NCI-H2107 treated with DMSO at 0.1 percent for 48 hours (cell line): ENCODE measurements at regions not wholly inside any gene's neighbourhood (a gene's known extent, or its start where the extent isn't known, plus 50 kb on each side); places are given as distances from the start of the nearest gene placed in this dataset.
A peak's percentile ranks its signal among the peaks of the same experiment; 100 is the strongest.
"Not testable (repeated sequence)": the region's sequence is repeated elsewhere in the genome, so short reads cannot be mapped to it uniquely, and the experiment has no call there.

Experiments used
- DNase-seq: peaks from one replicate; lab custom pipeline; 2025; ENCODE audit not compliant: unreplicated experiment; lab: John Stamatoyannopoulos, UW

DNA sequence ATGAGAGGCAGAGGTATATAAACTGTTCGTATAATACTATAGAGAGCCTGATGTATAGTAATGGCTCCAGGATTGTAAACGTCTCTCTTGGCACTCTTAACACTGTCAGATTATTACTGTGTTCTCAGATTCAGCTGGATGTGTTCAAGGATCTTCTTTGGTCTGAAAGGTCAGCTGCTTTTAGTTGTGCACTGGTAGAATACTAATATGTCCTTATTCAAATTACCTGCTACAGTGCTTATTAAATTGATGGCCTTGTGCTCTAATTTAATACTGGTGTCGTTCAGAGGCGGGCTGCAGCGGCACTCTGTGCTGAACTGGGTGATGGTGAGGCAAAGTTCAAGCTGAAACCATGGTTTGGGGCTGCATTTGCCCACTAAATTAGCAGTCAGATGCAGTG, 216.7 kb upstream of the ARRDC3 start:
- no peak for DNase-seq

DNA sequence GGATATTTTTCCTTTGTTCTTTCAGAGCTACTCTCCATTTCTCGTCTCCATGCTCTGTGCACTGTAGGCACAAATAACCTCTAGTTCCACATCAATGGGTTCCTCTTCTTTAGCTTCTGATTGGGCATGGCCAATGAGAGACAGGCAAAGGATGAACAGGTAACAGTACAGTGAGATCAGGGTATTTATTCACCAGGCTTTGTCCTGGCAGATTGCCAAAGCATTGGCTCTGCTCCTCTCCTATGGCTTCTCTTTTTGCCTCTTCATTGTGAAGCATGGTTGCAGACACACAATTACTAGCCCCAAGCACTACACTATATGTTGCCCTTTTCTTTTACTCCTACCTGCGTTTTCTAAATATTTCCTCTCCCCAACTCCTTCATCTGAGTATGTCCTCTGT, 215.1 kb upstream of the ARRDC3 start:
- DNase-seq, result no peak

DNA sequence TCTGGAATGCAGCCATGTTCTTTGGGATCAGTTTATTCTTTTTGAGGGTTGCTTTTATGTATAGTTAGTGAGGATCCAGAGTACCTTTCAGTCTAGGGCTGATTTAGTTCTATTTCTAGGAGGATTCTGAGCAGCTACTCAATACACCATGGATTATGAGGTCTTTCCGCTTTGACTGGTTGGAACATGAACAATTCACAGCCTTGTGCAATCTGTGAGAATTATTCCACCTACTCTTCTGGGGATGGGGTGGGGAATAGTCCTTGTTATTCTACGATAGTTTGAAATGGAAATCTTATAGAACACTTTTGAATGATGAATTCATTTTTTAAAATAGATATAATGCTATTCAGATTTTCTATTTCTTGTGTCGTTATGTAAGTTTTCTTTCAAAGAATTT, 212.3 kb upstream of the ARRDC3 start:
- no peak for DNase-seq

DNA sequence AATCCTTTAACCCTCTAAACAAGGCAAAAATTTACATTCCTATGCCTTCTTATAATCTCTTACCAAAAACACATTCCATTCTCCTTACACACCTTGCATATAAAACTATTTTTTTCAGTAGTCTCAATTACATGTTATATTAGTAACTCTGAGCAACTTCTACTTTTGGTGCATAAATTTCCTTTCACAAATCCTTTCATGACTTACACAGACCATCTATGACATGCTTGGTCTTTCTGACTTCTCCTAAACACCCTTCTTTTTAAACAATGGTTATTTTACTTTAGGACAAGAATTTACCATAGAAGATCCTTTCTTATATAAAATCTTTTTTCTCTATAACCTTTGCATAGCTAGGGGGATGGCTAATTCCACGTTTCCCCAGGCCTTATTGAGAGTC, 208.0 kb upstream of the ARRDC3 start:
- DNase-seq, result no peak

DNA sequence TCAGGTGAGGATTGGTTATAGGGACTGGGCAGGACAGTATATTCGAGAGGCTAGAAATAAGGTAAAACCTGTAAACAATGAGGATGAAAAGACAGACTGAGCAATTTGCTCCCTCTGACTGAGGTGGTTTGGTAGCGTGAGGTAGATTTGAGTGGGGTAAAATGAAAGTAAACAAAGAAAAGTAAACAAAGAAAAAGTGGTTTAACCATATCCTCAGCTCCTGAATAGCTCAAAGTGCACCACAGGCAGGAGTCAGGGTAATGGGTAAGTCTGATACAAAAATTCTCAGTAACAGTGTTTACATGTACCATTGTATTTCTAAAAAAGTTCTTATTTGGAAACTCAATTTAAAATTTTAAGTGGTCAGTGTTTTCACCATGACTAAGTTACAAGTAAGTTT, 203.1 kb upstream of the ARRDC3 start:
- DNase-seq, result no peak

DNA sequence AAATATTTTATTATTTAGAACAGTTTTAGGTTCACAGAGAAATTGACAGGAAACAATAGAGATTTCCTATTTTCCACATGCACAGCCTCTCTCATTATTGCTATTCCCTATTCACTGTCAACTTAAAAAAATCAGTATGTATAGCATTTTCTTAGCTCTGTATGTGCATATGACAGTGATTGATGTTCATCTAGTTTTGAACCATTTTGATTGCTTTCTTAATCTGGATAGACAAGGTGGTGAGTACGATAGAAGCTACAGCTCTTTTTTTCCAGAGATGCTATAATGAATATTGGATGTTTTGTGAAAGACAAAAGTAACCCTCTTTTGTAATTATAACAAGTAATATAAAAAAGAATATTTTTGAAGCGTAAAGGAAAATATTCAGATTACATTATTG, 201.2 kb upstream of the ARRDC3 start:
- DNase-seq, result no peak

DNA sequence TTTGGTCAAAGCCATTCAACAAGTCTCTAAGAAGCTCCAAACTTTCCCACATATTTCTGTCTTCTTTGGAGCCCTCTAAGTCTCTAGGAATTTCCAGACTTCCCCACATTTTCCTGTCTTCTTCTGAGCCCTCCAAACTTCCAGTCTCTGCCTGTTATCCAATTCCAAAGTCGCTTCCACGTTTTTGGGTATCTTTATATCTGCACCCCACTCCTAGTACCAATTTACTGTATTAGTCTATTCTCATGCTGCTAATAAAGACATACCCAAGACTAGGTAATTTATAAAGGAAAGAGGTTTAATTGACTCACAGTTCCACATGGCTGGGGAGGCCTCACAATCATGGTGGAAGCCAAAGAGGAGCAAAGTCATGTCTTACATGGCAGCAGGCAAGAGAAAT, 182.9 kb upstream of the ARRDC3 start:
- DNase-seq, result not testable (repeated sequence)

DNA sequence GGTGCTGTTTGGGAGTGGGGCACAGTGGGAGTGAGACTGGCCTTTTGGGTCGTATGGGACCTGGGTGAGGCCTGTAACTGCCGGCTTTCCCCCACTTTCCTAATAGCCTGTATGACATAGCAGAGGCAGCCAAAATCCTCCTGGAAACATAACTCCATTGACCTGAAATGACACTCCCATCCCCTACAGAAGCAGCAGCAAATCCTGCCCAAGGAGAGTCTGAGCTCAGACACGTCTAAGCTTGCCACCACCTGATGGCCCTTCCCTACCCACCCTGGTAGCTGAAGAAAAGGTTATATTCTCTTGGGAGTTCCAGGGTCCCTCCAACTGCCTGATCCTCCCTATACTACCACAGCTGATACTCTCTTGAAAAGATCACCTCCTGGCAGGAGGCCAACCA, 179.8 kb upstream of the ARRDC3 start:
- no peak for DNase-seq

DNA sequence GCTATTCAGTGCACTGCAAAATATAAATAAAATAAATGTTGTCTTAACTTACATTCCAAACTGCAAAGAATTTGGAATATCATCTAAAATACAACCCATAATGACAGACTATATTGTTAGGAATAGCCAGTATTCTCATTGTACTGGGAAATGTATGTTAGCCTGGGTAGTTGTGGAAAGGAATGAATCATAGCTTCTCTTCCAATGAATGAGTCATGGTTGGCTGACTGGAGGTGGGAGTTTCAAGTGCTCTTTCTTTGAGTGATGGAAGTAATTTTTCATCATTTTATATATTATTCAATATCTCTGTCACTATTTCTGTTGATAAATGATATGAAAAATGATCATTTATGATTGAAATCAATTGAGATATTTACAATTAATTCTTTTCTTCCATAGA, 158.6 kb upstream of the ARRDC3 start:
- no peak for DNase-seq

DNA sequence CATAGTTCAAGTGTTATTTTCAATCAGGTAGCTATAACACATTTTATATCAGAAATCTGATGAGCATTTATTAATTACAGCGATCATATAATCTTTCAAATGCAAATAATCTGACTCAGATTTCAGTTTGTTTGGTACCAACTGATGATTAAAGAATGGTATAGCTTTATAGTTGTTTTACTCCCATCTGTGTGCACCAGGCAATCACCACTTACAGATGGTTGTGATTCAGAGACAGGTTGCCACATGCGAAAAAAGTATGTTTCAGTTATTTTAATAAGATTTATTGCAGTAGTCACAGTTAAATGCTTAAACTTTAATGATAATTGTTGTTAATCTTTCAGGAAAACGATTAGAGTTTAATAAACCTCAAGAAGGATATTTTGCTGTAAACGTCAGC, 155.1 kb upstream of the ARRDC3 start:
- no peak for DNase-seq

DNA sequence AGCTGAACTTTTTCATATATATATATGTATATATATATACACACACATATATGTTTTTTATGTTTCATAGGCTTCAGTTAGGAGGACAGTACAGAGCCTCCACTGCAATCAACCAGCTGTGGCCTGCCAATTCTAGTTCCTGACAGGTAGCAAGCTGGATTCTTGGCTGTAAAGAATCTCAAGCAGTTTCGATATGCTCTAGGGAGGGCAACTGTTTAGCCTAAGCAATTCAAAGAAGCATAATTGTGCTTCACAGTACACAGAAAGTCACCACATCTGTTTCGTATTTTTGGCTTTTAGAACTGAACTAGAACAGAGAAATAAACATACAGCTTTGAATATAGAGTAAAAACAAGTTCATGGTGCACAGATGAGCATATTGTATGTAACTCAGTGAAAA, 152.4 kb upstream of the ARRDC3 start:
- DNase-seq, result no peak

DNA sequence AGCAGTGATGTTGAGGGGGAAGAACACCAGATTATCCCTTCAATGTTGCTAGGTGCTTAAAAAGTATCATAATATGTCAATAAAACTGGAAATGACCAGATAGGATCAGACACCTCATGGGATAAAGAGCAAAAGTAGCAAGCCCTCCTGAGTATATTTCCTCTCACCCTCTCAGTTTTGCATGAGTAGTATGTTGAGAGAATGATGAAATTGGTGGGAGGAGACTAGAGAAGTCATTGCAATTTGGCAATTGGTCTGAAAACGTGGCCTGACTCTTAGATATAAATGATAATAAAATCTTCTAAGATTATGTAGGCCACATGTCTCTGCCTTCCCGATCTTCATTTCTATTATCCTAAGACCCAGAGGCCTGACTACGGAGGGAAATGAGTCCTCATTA, 151.2 kb upstream of the ARRDC3 start:
- no peak for DNase-seq

DNA sequence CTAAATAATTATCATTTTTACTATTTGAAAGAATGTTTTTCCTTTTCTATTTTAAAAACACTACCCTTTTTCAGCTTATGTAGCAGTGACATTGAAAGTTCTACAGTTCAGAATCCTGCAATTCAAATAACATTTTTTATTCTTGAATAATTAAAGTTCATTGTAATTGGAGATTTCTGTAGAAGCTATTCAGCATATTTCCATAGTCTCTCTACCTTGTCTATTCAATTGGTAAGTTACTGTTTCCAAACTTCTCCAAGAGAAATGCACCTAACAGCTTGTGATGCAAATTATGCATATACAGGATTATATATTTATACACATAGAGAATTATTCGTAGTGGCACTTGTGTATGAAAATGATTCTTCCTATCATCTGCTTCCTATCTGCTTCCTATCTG, 149.7 kb upstream of the ARRDC3 start:
- DNase-seq, result no peak

DNA sequence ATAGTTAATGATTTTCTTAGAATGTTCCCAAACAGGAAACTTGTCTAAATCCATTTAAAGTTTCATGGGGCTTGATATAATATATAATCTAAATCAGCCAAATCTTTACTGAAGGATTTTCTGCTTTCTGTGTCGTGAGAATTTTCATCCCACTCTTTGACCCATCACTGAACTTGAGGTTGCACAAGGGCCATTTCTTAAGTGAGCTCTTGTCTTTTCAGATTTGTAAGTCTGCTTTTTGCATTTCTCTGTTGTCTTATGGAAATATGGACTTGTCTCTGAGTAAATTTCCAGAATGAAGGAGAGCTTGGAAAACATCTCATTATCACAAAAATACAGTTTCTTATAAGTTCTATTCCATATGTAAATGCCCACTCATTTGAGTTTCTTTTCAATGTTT, 149.2 kb upstream of the ARRDC3 start:
- DNase-seq, result no peak

DNA sequence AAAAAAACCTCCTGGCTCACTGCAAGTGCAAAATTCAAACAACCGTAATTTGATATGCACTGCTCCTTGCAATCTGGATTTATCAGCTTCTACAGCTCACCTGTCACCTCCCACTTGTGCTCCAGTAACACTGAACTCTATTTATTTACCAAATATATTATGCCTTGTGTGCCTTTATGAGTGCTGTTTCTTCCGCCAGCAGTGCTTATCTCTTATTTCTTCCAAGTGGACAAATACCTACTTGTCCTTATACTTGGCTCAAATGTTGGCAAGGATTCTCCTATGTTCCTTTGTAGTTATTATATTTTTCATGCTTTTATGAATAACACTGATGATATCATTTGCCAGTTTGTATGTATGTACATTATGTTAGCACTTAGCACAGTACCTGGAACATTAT, 145.7 kb upstream of the ARRDC3 start:
- peak; percentile 64 for DNase-seq

DNA sequence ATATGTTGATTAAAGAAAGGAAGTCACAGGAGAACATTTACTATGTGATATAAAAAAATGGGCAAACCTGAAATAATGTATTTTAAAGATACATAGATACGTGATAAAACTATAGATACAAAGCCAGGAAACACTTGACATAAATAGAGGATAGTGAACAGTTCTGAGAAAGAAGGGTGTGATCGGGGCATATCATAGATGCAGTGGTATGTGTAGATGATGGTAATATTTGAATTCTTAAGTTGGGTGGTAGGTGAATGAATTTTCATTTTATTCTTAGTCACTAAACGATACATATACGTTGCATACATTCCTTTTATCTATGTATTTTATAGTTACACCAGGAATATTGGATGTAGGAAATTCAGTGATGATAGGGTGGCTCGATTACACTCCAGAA, 138.7 kb upstream of the ARRDC3 start:
- DNase-seq, result no peak

DNA sequence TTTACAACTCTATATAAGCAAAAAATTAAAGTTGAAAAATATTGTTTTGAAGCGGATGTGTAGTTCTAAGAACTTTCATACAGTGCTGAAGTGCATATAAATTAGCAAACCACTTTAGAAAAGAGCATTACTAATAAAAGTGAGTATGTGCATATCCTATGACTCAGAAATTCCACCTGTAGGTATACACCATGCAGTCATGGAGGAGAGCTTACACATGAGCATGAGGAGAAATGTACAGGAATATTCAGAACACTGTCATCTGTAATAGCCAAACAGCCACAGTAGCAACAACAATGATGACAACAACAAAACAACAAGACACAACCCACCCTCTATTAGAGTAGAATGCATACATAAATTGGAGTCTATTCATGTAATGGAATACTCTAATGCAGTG, 138.2 kb upstream of the ARRDC3 start:
- DNase-seq, result no peak

DNA sequence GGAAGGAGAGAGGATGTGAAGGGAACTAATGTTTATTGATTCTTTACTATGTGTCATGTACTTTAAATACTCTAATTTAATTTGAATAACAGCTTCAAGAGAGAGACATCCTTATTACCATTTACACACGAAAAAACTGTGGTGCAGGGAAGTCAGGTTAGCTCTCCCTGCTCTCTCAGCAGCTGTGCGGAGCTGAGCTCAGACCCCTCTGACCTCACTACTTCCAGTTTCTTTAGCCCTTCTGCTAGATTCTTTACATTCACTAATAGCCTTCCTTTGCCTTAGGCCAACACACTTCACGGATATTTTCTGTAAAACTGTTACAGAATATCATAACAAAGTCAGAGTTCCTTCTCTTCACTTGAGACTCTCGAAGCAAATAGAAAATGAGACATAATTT, 131.3 kb upstream of the ARRDC3 start:
- no peak for DNase-seq

DNA sequence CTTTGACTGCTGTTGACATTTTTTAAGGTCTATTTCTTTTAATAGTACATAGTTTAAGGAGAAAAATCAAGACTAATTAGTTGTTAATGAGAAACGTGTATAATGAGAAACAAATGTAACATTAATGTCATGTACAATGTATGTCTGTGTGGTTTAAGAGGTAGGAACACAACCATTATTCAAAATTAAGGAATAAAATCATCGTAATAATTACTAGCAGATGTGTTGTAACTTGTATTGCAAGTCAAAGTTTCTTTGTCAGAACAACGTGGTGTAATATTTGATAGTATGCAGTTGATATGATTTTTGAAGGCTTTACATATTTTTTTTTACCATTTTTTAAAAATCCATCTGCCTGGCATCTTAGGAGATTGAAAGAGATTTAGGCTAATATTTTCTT, 120.2 kb upstream of the ARRDC3 start:
- no peak for DNase-seq

DNA sequence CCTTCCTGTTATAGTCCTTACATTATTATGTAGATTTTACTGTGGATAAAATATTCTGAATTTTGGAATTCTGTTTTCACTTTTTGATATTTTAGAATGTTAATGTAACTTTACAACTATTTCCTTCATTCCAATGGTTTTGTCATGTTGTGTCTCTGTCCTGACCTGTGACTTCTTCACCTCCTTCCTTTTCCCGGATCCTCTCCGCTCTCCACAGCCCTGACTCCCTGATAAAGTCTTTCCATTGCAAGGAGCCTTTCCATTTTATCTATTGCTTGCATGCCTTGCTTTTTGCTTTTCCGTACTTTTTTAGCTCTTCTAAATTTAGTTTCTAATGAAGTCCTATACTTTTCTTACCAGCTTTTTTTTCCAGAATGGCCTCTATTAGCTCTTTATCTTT, 117.6 kb upstream of the ARRDC3 start:
- no peak for DNase-seq

DNA sequence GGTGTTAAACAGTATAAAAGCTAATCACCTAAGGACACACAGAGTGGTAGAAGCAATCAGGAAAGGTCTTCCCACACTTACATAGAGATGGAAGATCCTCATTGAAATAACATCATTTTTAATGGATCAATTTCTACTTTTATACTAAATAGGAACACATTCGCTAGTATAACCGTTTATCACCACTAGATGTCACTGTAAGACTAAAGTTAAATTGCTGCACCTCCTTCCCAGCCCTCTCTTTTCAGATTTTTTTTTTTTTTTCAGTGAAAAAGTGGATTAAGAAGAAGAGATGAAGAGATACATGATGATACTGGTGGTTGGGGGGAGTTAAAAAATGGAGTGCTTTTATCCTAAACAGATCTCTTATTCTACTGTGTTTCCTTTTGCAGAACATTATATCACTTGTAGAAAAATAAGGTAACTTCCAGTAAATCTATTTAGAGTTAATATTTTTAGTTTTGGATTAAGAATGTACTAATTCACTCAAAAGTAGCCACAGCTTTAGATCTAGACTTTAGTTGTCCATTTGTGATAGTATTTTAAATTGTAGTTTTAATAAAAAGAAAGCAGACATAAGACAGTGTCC, 116.9 kb upstream of the ARRDC3 start:
- DNase-seq, result peak; percentile 29

DNA sequence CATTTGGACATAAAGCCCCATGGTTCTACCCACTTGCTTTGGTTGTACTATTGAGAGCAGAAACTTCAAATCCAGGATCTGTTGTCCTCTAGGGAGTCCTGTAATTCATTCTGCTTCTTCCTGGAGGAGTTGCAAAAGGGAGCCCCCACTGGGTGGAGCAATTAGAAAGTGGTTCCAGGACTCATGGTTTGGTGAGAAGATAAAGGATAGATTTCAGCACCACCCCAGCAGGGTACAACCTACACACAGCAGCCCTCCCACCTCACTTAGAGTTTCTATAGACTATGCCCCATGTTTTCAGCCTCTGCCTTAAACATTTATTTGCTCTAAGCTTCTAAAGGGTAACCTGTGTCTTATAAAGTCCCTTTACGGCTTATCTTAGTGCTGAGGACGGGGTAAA, 112.6 kb upstream of the ARRDC3 start:
- DNase-seq, result no peak

DNA sequence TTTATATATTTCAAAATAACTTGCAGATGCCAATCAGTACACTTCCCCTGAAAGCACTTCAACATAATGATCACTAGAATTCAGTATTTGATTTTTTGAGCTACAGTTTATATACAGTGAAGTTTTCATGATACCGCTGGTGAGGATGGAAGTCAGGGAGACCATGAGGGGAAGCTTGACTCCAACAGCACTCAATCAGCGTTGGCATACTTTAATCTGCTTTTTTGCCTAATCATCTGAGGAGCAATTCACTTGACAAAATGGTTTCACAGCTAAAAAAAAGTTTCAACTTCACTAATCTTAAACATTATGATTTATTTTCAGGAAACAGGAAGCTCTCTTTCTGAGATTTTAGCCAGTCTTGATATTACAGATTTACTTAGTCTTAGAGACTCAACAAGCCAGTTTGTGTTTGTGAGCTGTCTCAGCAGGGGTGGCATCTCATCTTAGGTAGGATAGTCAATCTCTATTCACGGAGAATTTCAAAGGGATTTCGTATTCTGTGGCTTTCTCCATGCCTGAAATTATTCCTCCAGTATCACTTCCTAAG, 111.4 kb upstream of the ARRDC3 start:
- DNase-seq, result no peak

DNA sequence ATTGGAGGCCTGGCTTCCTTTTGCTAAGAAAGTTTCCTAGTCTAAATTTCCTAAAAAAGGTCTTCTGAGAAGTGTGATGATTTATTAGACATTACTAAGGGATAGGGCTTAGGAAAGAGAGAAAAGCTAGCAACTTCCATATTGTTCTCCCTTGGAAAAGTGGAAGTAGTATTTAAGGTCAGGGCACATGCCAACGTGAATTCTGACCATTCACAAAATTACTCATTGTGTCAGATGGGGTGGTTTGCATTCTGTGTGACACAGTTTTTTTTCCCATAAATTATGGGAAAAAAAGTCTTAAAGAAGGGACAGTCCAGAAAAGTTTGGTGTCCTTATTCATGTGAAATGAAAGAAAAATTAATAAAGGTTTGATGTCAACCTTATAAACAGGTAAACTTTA, 110.0 kb upstream of the ARRDC3 start:
- DNase-seq, result no peak
